ENCODE measurements at regions not wholly inside any gene's neighbourhood (a gene's known extent, or its start where the extent isn't known, plus 50 kb on each side); places are given as distances from the start of the nearest gene placed in this dataset.
A peak's percentile ranks its signal among the peaks of the same experiment; 100 is the strongest.

DNA sequence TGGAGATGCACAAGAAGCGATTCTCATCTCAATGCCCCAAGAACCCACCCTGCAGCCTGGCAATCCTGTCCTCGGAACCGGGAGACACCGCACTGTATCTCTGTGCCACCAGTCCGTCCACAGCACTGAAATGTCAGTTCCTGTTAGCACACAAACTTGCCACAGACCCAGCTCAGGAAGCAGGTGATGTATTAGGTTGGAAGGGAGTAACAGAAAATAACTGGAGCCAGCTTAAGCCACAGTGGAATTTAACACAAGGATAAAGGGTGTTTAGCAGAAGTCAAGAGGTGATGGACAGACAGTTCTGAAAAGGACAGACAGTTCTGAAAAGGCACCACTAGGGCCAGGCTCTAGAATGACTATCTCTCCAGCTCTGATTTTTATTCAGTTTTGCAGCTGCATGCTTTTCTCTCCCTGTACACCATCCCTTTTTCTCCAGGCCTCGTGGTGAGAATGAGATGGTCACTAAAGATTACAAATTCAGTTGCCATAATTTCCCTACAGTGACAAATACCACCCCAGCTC, 114.4 kb downstream of the ANKRD18B start:
- Histone ChIP-seq H3K27me3 (ENCODE audit: insufficient read depth, low read length, poor library complexity) (no peaks in the 10 kb centered on the region), H3K4ac (ENCODE audit: low read depth, low read length) (no peak overlapping the region), H3K79me2 (ENCODE audit: control insufficient read depth, insufficient read depth, low read length) (no peaks in the 10 kb centered on the region), H3K56ac (ENCODE audit: low read length) (no peak overlapping the region), H3K4me1 (ENCODE audit: control insufficient read depth, low read depth, low read length) (no peaks in the 10 kb centered on the region), H3K18ac (ENCODE audit: low read length) (no peak overlapping the region), H3K36me3 (ENCODE audit: control insufficient read depth, insufficient read depth, low read length) (no peaks in the 10 kb centered on the region), H3K9ac (ENCODE audit: low read length) (no peak overlapping the region), H2BK5ac (ENCODE audit: low read length) (no peak overlapping the region), H3K23ac (ENCODE audit: low read length) (no peak overlapping the region), H4K8ac (ENCODE audit: low read depth, low read length) (no peak overlapping the region), H4K5ac (ENCODE audit: low read length) (no peak overlapping the region), H2AK5ac (ENCODE audit: low read length) (no peak overlapping the region), H2BK120ac (ENCODE audit: low read depth, low read length) (no peak overlapping the region), H3K27ac (ENCODE audit: low read depth, low read length) (no peak overlapping the region), H3K4me2 (ENCODE audit: low read length) (no peak overlapping the region), H3K4me3 (ENCODE audit: low read length) (no peak overlapping the region), H2BK15ac (replicated peaks; ENCODE audit: low read depth) (no peak overlapping the region), H3K79me1 (ENCODE audit: low read length) (no peaks in the 10 kb centered on the region)
- WGBS (ENCODE audit: extremely low coverage, insufficient coverage, low lambda C conversion rate): no CpG with 5 or more reads among the region's 6 CpGs
- no peak for DNase-seq

DNA sequence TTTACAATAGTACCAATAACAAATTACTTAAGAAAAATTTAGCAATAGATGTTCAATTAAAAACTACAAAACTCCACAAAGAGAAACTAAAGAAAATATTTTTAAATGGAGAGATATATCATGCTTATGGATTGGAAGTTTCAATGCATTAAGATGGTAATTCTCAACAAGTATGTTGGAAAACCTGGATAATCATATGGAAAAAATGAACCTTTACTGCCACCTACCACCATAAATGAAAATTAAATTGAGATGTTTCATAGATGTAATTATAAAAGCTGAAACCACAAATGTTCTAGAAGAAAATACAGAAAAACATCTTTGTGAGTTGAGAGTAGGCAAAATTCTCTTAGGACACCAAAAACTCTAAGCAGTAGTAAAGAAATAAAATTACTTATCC, 121.7 kb downstream of the ANKRD18B start:
- Histone ChIP-seq H4K8ac (ENCODE audit: low read depth, low read length) (no peak overlapping the region), H2AK5ac (ENCODE audit: low read length) (no peak overlapping the region), H3K18ac (ENCODE audit: low read length) (no peak overlapping the region), H3K79me2 (ENCODE audit: control insufficient read depth, insufficient read depth, low read length) (no peaks in the 10 kb centered on the region), H2BK120ac (ENCODE audit: low read depth, low read length) (no peak overlapping the region), H2BK5ac (ENCODE audit: low read length) (no peak overlapping the region), H3K9ac (ENCODE audit: low read length) (no peak overlapping the region), H3K27ac (ENCODE audit: low read depth, low read length) (no peak overlapping the region), H4K5ac (ENCODE audit: low read length) (no peak overlapping the region), H3K4me3 (ENCODE audit: low read length) (no peak overlapping the region), H3K23ac (ENCODE audit: low read length) (no peak overlapping the region), H2BK15ac (replicated peaks; ENCODE audit: low read depth) (no peak overlapping the region), H3K4me1 (ENCODE audit: control insufficient read depth, low read depth, low read length) (no peaks in the 10 kb centered on the region), H3K79me1 (ENCODE audit: low read length) (no peaks in the 10 kb centered on the region), H3K4ac (ENCODE audit: low read depth, low read length) (no peak overlapping the region), H3K4me2 (ENCODE audit: low read length) (no peak overlapping the region), H3K27me3 (ENCODE audit: insufficient read depth, low read length, poor library complexity) (no peaks in the 10 kb centered on the region), H3K36me3 (ENCODE audit: control insufficient read depth, insufficient read depth, low read length) (no peaks in the 10 kb centered on the region), H3K56ac (ENCODE audit: low read length) (no peak overlapping the region)
- DNase-seq: no peak

DNA sequence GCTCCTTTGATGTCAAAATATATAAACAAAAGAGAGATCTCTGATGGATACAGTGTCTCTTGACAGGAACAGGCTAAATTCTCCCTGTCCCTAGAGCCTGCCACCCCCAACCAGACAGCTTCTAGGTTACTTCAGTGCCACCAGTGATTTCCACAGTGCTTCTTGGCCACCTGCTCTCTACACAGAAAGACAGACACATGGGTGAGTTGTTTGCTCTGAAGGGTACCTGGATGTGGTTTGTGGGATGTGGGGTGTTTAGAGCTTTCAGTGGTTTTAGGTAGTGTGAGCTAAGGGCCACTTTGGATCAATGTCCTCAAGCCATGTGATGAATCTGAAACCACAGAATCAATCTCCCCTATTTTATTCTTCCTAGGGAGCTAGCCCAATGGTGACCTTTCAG, 125.4 kb downstream of the ANKRD18B start:
- no peak overlapping the region for H4K8ac ChIP-seq (ENCODE audit: low read depth, low read length)
- H3K18ac ChIP-seq (ENCODE audit: low read length): no peak overlapping the region
- H3K36me3 ChIP-seq (ENCODE audit: control insufficient read depth, insufficient read depth, low read length): no peaks in the 10 kb centered on the region
- no peak overlapping the region for H3K27ac ChIP-seq (ENCODE audit: low read depth, low read length)
- no peaks in the 10 kb centered on the region for H3K4me1 ChIP-seq (ENCODE audit: control insufficient read depth, low read depth, low read length)
- no peak overlapping the region for H3K9ac ChIP-seq (ENCODE audit: low read length)
- H4K5ac ChIP-seq (ENCODE audit: low read length): no peak overlapping the region
- H2BK120ac ChIP-seq (ENCODE audit: low read depth, low read length): no peak overlapping the region
- no peaks in the 10 kb centered on the region for H3K79me1 ChIP-seq (ENCODE audit: low read length)
- H3K4me2 ChIP-seq (ENCODE audit: low read length): no peak overlapping the region
- no peak overlapping the region for H3K4ac ChIP-seq (ENCODE audit: low read depth, low read length)
- no peak overlapping the region for H2BK15ac ChIP-seq (replicated peaks; ENCODE audit: low read depth)
- H3K4me3 ChIP-seq (ENCODE audit: low read length): no peak overlapping the region
- H2AK5ac ChIP-seq (ENCODE audit: low read length): no peak overlapping the region
- H3K27me3 ChIP-seq (ENCODE audit: insufficient read depth, low read length, poor library complexity): no peaks in the 10 kb centered on the region
- no peak overlapping the region for H3K23ac ChIP-seq (ENCODE audit: low read length)
- H3K56ac ChIP-seq (ENCODE audit: low read length): no peak overlapping the region
- DNase-seq: no peak
- H3K79me2 ChIP-seq (ENCODE audit: control insufficient read depth, insufficient read depth, low read length): no peaks in the 10 kb centered on the region
- H2BK5ac ChIP-seq (ENCODE audit: low read length): no peak overlapping the region

DNA sequence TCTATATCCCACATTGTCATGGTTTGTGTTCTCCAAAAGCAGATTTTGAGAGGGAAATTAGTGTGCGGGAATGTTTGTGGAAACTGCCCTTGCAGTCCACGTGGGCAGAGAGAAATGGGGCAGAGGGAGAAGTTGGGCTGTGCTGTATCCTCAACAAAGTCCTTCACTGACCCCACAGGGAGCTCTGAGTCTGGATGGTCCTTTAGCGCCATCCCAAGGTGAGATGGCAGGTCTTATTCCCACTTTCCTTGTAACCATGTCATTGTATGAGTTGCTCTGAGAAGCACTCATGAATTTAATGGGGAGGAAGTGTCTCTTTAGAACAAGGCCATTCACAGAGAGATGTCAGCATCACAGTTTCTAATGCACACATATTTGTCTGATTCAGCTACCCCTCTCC, 127.1 kb downstream of the ANKRD18B start:
- H2BK15ac ChIP-seq (replicated peaks; ENCODE audit: low read depth): no peak overlapping the region
- DNase-seq: peak; percentile 37

DNA sequence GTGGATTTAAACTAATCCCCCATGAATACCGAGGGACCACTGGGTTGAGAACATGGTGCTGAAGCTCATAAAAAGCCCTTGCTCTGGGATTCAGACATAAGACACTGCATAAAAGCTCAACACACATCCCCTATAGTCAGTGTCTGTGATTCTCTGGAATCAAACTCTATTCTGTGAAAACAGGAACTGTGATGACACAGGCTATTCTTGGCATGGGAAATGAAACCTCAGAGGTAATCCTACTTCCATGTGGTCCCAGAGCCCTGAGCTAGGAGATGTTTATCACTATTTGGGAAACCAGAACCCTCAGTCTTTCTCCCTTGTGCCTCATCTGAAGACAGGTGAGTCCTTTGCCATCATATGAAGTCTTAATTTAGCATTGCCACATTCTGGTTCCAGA, 135.4 kb upstream of the PRSS3 start:
- Histone ChIP-seq H3K9ac (ENCODE audit: low read length) (no peak overlapping the region), H3K79me1 (ENCODE audit: low read length) (no peaks in the 10 kb centered on the region), H3K27ac (ENCODE audit: low read depth, low read length) (no peak overlapping the region), H3K4me3 (ENCODE audit: low read length) (no peak overlapping the region), H3K4me2 (ENCODE audit: low read length) (no peak overlapping the region), H3K4ac (ENCODE audit: low read depth, low read length) (no peak overlapping the region), H2AK5ac (ENCODE audit: low read length) (no peak overlapping the region), H3K56ac (ENCODE audit: low read length) (no peak overlapping the region), H2BK120ac (ENCODE audit: low read depth, low read length) (no peak overlapping the region), H3K27me3 (ENCODE audit: insufficient read depth, low read length, poor library complexity) (no peaks in the 10 kb centered on the region), H2BK15ac (replicated peaks; ENCODE audit: low read depth) (no peak overlapping the region), H3K18ac (ENCODE audit: low read length) (no peak overlapping the region), H4K8ac (ENCODE audit: low read depth, low read length) (no peak overlapping the region), H2BK5ac (ENCODE audit: low read length) (no peak overlapping the region), H3K36me3 (ENCODE audit: control insufficient read depth, insufficient read depth, low read length) (no peaks in the 10 kb centered on the region), H3K4me1 (ENCODE audit: control insufficient read depth, low read depth, low read length) (no peaks in the 10 kb centered on the region), H3K79me2 (ENCODE audit: control insufficient read depth, insufficient read depth, low read length) (no peaks in the 10 kb centered on the region), H3K23ac (ENCODE audit: low read length) (no peak overlapping the region), H4K5ac (ENCODE audit: low read length) (no peak overlapping the region)
- no peak for DNase-seq
- no CpG with 5 or more reads among the region's 1 CpG for WGBS (ENCODE audit: extremely low coverage, insufficient coverage, low lambda C conversion rate)

More for the DNA sequence above, 127.1 kb downstream of the ANKRD18B start:
- Histone ChIP-seq H3K9ac (ENCODE audit: low read length) (no peak overlapping the region), H3K4me2 (ENCODE audit: low read length) (no peak overlapping the region), H4K8ac (ENCODE audit: low read depth, low read length) (no peak overlapping the region), H2BK5ac (ENCODE audit: low read length) (no peak overlapping the region), H3K23ac (ENCODE audit: low read length) (no peak overlapping the region), H2AK5ac (ENCODE audit: low read length) (no peak overlapping the region), H3K4me3 (ENCODE audit: low read length) (no peak overlapping the region), H4K5ac (ENCODE audit: low read length) (no peak overlapping the region), H3K27me3 (ENCODE audit: insufficient read depth, low read length, poor library complexity) (no peaks in the 10 kb centered on the region), H3K27ac (ENCODE audit: low read depth, low read length) (no peak overlapping the region), H3K18ac (ENCODE audit: low read length) (no peak overlapping the region), H3K4ac (ENCODE audit: low read depth, low read length) (no peak overlapping the region), H3K36me3 (ENCODE audit: control insufficient read depth, insufficient read depth, low read length) (no peaks in the 10 kb centered on the region), H2BK120ac (ENCODE audit: low read depth, low read length) (no peak overlapping the region), H3K56ac (ENCODE audit: low read length) (no peak overlapping the region), H3K4me1 (ENCODE audit: control insufficient read depth, low read depth, low read length) (no peaks in the 10 kb centered on the region), H3K79me2 (ENCODE audit: control insufficient read depth, insufficient read depth, low read length) (no peaks in the 10 kb centered on the region), H3K79me1 (ENCODE audit: low read length) (no peaks in the 10 kb centered on the region)
- WGBS (ENCODE audit: extremely low coverage, insufficient coverage, low lambda C conversion rate): no CpG with 5 or more reads among the region's 3 CpGs

DNA sequence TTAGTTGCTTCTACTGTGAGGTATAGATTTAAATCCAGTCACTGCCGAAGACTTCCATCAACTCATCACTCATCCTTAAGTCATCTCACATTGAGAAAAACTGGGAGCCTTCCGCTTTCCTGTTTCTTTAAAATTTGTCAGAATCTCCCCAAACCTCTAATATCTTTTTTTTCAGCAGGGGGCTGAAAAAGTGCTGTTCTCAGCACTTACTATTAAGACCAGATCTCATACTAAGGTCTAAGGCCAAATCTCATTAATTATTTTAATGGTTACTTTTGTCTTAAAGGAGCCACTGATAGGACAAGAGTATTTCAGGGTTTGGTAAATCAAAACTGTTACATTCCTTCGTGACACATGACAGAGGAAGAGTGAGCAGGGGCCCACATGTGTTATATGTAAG, 134.6 kb upstream of the PRSS3 start:
- no CpG with 5 or more reads among the region's 3 CpGs for WGBS (ENCODE audit: extremely low coverage, insufficient coverage, low lambda C conversion rate)
- no peak overlapping the region for H2AK5ac ChIP-seq (ENCODE audit: low read length)
- H4K5ac ChIP-seq (ENCODE audit: low read length): no peak overlapping the region
- H3K4me1 ChIP-seq (ENCODE audit: control insufficient read depth, low read depth, low read length): no peaks in the 10 kb centered on the region
- H3K36me3 ChIP-seq (ENCODE audit: control insufficient read depth, insufficient read depth, low read length): no peaks in the 10 kb centered on the region
- no peak for DNase-seq
- no peak overlapping the region for H3K4me3 ChIP-seq (ENCODE audit: low read length)
- H3K9ac ChIP-seq (ENCODE audit: low read length): no peak overlapping the region
- no peak overlapping the region for H2BK120ac ChIP-seq (ENCODE audit: low read depth, low read length)
- H3K23ac ChIP-seq (ENCODE audit: low read length): no peak overlapping the region
- no peak overlapping the region for H3K4ac ChIP-seq (ENCODE audit: low read depth, low read length)
- no peaks in the 10 kb centered on the region for H3K79me1 ChIP-seq (ENCODE audit: low read length)
- H4K8ac ChIP-seq (ENCODE audit: low read depth, low read length): no peak overlapping the region
- no peaks in the 10 kb centered on the region for H3K27me3 ChIP-seq (ENCODE audit: insufficient read depth, low read length, poor library complexity)
- H3K56ac ChIP-seq (ENCODE audit: low read length): no peak overlapping the region
- no peaks in the 10 kb centered on the region for H3K79me2 ChIP-seq (ENCODE audit: control insufficient read depth, insufficient read depth, low read length)
- no peak overlapping the region for H3K18ac ChIP-seq (ENCODE audit: low read length)
- no peak overlapping the region for H3K4me2 ChIP-seq (ENCODE audit: low read length)
- H3K27ac ChIP-seq (ENCODE audit: low read depth, low read length): no peak overlapping the region
- H2BK5ac ChIP-seq (ENCODE audit: low read length): no peak overlapping the region
- no peak overlapping the region for H2BK15ac ChIP-seq (replicated peaks; ENCODE audit: low read depth)

Data from mesendoderm (in vitro differentiated cells).